WTC11 (cell line): ENCODE measurements at regions not wholly inside any gene's neighbourhood (a gene's known extent, or its start where the extent isn't known, plus 50 kb on each side); places are given as distances from the start of the nearest gene placed in this dataset.

Experiments used
- CBFB ChIP-seq: sonication (generic); formaldehyde crosslinking; IDR thresholded peaks from 2 replicates; pipeline ENCODE4 v1.8.1; 2022; ENCODE audit warnings: mild to moderate bottlenecking, low read depth, missing genetic modification reagents
- CREM ChIP-seq: sonication (generic); formaldehyde crosslinking; IDR thresholded peaks from 2 replicates; pipeline ENCODE4 v1.8.1; 2022; ENCODE audit warnings: mild to moderate bottlenecking, missing genetic modification reagents, moderate library complexity
- FOXJ3 ChIP-seq: sonication (generic); formaldehyde crosslinking; IDR thresholded peaks from 2 replicates; pipeline ENCODE4 v1.9.0; 2021; ENCODE audit warnings: missing genetic modification reagents, mild to moderate bottlenecking, borderline replicate concordance
- NR2C2 ChIP-seq: sonication (generic); formaldehyde crosslinking; IDR thresholded peaks from 2 replicates; pipeline ENCODE4 v1.8.0; 2022; ENCODE audit warnings: mild to moderate bottlenecking, missing genetic modification reagents
- TF ChIP-seq, protein P1 (sequence below): sonication (generic); formaldehyde crosslinking; IDR thresholded peaks from 2 replicates; pipeline ENCODE4 v1.8.1; 2022; ENCODE audit warnings: mild to moderate bottlenecking, missing genetic modification reagents, moderate library complexity, borderline replicate concordance
- TF ChIP-seq, protein P2 (sequence below): fragments of 200-600 bp; IDR thresholded peaks from 2 replicates; pipeline ENCODE4 v1.8.0; 2022; ENCODE audit warnings: antibody characterized with exemption
- TF ChIP-seq, protein P3 (sequence below): sonication (generic); formaldehyde crosslinking; conservative IDR thresholded peaks from 2 replicates; pipeline ENCODE4 v1.8.1; 2022; ENCODE audit warnings: mild to moderate bottlenecking, missing genetic modification reagents
- TF ChIP-seq, protein P4 (sequence below): sonication (generic); formaldehyde crosslinking; IDR thresholded peaks from 2 replicates; pipeline ENCODE4 v1.8.0; 2022; ENCODE audit warnings: missing genetic modification reagents
- TF ChIP-seq, protein P5 (sequence below): sonication (generic); formaldehyde crosslinking; conservative IDR thresholded peaks from 2 replicates; pipeline ENCODE4 v1.8.1; 2023; ENCODE audit warnings: mild to moderate bottlenecking, low read depth, missing genetic modification reagents, moderate library complexity
- TF ChIP-seq, protein P6 (sequence below): sonication (generic); formaldehyde crosslinking; IDR thresholded peaks from 2 replicates; pipeline ENCODE4 v1.8.1; 2023; ENCODE audit warnings: mild to moderate bottlenecking, missing genetic modification reagents, borderline replicate concordance
- TF ChIP-seq, protein P7 (sequence below): sonication (generic); formaldehyde crosslinking; IDR thresholded peaks from 2 replicates; pipeline ENCODE4 v1.8.0; 2023; ENCODE audit warnings: missing genetic modification reagents

DNA sequence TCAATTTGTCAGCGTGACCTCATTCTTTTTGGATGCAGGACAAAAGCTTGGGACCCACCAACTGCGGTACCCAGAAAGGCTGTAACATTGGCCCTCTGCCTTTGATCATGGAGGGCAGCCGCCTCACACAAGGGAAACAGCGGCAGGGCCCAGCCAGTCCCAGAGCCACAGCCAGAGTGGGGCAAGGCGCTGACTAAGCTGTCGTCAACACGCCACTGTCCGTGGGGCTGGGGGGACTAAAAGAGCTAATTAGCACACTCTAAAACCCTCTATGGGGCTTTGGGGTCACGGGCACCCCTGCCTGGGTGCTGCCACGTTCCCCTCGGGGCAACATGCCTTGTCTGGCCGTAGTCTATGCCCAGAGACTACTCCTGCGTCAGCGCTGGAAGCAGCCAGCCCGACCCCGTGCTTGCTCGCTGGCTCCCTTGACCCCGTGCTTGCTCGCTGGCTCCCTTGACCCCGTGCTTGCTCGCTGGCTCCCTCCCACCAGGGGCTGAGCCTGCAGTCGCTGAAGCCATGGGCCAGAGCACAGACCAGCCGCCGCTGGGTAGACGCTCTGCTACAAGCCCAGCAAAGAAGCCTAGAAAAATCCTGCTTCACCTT, 598.4 kb downstream of the MBD2 start:
- TF ChIP-seq CREM (CRISPR knock-in tag) = no peak
- TF ChIP-seq NR2C2 (CRISPR knock-in tag) = no peak
- TF ChIP-seq, protein P1, sequence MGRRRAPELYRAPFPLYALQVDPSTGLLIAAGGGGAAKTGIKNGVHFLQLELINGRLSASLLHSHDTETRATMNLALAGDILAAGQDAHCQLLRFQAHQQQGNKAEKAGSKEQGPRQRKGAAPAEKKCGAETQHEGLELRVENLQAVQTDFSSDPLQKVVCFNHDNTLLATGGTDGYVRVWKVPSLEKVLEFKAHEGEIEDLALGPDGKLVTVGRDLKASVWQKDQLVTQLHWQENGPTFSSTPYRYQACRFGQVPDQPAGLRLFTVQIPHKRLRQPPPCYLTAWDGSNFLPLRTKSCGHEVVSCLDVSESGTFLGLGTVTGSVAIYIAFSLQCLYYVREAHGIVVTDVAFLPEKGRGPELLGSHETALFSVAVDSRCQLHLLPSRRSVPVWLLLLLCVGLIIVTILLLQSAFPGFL = no peak
- TF ChIP-seq, protein P2, sequence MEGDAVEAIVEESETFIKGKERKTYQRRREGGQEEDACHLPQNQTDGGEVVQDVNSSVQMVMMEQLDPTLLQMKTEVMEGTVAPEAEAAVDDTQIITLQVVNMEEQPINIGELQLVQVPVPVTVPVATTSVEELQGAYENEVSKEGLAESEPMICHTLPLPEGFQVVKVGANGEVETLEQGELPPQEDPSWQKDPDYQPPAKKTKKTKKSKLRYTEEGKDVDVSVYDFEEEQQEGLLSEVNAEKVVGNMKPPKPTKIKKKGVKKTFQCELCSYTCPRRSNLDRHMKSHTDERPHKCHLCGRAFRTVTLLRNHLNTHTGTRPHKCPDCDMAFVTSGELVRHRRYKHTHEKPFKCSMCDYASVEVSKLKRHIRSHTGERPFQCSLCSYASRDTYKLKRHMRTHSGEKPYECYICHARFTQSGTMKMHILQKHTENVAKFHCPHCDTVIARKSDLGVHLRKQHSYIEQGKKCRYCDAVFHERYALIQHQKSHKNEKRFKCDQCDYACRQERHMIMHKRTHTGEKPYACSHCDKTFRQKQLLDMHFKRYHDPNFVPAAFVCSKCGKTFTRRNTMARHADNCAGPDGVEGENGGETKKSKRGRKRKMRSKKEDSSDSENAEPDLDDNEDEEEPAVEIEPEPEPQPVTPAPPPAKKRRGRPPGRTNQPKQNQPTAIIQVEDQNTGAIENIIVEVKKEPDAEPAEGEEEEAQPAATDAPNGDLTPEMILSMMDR = no peak
- TF ChIP-seq, protein P3, sequence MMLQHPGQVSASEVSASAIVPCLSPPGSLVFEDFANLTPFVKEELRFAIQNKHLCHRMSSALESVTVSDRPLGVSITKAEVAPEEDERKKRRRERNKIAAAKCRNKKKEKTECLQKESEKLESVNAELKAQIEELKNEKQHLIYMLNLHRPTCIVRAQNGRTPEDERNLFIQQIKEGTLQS = no peak
- TF ChIP-seq, protein P4, sequence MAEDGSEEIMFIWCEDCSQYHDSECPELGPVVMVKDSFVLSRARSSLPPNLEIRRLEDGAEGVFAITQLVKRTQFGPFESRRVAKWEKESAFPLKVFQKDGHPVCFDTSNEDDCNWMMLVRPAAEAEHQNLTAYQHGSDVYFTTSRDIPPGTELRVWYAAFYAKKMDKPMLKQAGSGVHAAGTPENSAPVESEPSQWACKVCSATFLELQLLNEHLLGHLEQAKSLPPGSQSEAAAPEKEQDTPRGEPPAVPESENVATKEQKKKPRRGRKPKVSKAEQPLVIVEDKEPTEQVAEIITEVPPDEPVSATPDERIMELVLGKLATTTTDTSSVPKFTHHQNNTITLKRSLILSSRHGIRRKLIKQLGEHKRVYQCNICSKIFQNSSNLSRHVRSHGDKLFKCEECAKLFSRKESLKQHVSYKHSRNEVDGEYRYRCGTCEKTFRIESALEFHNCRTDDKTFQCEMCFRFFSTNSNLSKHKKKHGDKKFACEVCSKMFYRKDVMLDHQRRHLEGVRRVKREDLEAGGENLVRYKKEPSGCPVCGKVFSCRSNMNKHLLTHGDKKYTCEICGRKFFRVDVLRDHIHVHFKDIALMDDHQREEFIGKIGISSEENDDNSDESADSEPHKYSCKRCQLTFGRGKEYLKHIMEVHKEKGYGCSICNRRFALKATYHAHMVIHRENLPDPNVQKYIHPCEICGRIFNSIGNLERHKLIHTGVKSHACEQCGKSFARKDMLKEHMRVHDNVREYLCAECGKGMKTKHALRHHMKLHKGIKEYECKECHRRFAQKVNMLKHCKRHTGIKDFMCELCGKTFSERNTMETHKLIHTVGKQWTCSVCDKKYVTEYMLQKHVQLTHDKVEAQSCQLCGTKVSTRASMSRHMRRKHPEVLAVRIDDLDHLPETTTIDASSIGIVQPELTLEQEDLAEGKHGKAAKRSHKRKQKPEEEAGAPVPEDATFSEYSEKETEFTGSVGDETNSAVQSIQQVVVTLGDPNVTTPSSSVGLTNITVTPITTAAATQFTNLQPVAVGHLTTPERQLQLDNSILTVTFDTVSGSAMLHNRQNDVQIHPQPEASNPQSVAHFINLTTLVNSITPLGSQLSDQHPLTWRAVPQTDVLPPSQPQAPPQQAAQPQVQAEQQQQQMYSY (CRISPR knock-in tag) = no peak
- no peak for TF ChIP-seq CBFB (CRISPR knock-in tag)
- no peak for TF ChIP-seq FOXJ3
- TF ChIP-seq, protein P5, sequence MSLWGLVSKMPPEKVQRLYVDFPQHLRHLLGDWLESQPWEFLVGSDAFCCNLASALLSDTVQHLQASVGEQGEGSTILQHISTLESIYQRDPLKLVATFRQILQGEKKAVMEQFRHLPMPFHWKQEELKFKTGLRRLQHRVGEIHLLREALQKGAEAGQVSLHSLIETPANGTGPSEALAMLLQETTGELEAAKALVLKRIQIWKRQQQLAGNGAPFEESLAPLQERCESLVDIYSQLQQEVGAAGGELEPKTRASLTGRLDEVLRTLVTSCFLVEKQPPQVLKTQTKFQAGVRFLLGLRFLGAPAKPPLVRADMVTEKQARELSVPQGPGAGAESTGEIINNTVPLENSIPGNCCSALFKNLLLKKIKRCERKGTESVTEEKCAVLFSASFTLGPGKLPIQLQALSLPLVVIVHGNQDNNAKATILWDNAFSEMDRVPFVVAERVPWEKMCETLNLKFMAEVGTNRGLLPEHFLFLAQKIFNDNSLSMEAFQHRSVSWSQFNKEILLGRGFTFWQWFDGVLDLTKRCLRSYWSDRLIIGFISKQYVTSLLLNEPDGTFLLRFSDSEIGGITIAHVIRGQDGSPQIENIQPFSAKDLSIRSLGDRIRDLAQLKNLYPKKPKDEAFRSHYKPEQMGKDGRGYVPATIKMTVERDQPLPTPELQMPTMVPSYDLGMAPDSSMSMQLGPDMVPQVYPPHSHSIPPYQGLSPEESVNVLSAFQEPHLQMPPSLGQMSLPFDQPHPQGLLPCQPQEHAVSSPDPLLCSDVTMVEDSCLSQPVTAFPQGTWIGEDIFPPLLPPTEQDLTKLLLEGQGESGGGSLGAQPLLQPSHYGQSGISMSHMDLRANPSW (CRISPR knock-in tag) = no peak
- TF ChIP-seq, protein P6, sequence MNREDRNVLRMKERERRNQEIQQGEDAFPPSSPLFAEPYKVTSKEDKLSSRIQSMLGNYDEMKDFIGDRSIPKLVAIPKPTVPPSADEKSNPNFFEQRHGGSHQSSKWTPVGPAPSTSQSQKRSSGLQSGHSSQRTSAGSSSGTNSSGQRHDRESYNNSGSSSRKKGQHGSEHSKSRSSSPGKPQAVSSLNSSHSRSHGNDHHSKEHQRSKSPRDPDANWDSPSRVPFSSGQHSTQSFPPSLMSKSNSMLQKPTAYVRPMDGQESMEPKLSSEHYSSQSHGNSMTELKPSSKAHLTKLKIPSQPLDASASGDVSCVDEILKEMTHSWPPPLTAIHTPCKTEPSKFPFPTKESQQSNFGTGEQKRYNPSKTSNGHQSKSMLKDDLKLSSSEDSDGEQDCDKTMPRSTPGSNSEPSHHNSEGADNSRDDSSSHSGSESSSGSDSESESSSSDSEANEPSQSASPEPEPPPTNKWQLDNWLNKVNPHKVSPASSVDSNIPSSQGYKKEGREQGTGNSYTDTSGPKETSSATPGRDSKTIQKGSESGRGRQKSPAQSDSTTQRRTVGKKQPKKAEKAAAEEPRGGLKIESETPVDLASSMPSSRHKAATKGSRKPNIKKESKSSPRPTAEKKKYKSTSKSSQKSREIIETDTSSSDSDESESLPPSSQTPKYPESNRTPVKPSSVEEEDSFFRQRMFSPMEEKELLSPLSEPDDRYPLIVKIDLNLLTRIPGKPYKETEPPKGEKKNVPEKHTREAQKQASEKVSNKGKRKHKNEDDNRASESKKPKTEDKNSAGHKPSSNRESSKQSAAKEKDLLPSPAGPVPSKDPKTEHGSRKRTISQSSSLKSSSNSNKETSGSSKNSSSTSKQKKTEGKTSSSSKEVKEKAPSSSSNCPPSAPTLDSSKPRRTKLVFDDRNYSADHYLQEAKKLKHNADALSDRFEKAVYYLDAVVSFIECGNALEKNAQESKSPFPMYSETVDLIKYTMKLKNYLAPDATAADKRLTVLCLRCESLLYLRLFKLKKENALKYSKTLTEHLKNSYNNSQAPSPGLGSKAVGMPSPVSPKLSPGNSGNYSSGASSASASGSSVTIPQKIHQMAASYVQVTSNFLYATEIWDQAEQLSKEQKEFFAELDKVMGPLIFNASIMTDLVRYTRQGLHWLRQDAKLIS (CRISPR knock-in tag) = no peak
- TF ChIP-seq, protein P7, sequence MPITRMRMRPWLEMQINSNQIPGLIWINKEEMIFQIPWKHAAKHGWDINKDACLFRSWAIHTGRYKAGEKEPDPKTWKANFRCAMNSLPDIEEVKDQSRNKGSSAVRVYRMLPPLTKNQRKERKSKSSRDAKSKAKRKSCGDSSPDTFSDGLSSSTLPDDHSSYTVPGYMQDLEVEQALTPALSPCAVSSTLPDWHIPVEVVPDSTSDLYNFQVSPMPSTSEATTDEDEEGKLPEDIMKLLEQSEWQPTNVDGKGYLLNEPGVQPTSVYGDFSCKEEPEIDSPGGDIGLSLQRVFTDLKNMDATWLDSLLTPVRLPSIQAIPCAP = no peak
